IPS DF 6.9 (cell line): ENCODE measurements at regions not wholly inside any gene's neighbourhood (a gene's known extent, or its start where the extent isn't known, plus 50 kb on each side); places are given as distances from the start of the nearest gene placed in this dataset.

ENCODE experiments used
- DNase-seq: peaks from one replicate; pipeline ENCODE4 v3.0.0-alpha.2; 2013; ENCODE audit warnings: low read depth, low spot score
- H3K27ac ChIP-seq: one replicate; pipeline ENCODE4 v1.5.1; 2013; ENCODE audit warnings: low read length, control low read depth
- H3K27me3 ChIP-seq: 2 replicates; pipeline ENCODE4 v1.6.1; 2013; ENCODE audit warnings: mild to moderate bottlenecking, low read length; ENCODE audit not compliant: control insufficient read depth, insufficient read depth
- H3K36me3 ChIP-seq: 2 replicates; pipeline ENCODE4 v1.6.1; 2013; ENCODE audit warnings: low read length; ENCODE audit not compliant: control insufficient read depth, insufficient read depth
- H3K4me1 ChIP-seq: 2 replicates; pipeline ENCODE4 v1.6.1; 2013; ENCODE audit warnings: low read length; ENCODE audit not compliant: control insufficient read depth, insufficient read depth
- H3K4me3 ChIP-seq: 2 replicates; pipeline ENCODE4 v1.5.1; 2013; ENCODE audit warnings: mild to moderate bottlenecking, low read length
- H3K9me3 ChIP-seq: 2 replicates; pipeline ENCODE4 v1.6.1; 2013; ENCODE audit warnings: low read length, inconsistent platforms; ENCODE audit not compliant: control insufficient read depth, insufficient read depth
- WGBS: extraction: QIAGEN DNeasy Blood & Tissue Kit; methylation state at CpG from one replicate; pipeline ENCODE4 v1.1.7; 2013; ENCODE audit warnings: mixed read lengths, missing lambda C conversion rate; ENCODE audit not compliant: insufficient read length, insufficient coverage; 5-methylcytosine and 5-hydroxymethylcytosine counted together

DNA sequence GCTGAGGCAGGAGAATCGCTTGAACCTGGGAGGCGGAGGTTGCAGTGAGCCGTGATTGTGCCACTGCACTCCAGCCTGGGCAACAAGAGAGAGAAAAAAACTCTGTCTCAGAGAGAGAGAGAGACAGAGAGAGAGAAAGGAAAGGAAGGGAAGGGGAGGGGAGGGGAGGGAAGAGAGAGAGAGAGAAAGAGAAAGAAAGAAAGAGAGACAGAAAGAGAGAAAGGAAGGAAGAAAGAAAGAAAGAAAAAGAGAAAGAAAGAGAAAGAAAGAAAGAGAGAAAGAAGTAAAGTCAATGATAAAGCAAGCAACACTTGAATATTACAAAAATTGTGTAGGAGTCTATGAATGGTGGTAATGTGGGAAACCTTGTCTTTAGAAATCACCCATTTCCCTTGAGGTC lies 133.6 kb upstream of the MSX2 start:
- no peak overlapping the region for H3K4me3 ChIP-seq
- no peak for DNase-seq
- no peak overlapping the region for H3K27ac ChIP-seq
- no peaks in the 10 kb centered on the region for H3K4me1 ChIP-seq
- H3K36me3 ChIP-seq, result no peaks in the 10 kb centered on the region
- H3K9me3 ChIP-seq, result no peaks in the 10 kb centered on the region
- H3K27me3 ChIP-seq, result no peaks in the 10 kb centered on the region
- WGBS, result no CpG with 5 or more reads among the region's 3 CpGs

DNA sequence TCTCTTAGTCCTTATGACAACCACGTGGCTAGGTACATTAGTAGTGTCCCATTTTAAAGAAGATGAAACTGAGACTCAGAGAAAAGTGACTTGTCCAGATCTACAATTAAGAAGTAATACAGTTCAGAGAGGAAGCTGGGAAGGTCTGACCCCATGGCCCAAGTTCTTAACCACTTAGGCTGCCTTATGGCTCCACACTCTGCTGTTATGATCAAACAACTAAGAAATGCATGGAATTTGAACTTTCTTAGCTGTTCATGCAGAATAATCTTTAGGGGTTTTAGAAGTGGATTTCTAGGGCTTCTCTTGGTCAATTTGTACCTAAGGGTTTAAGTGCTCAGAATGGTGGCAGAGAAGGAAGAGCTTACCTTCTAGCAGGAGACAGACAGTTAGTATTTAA lies 128.0 kb upstream of the MSX2 start:
- Histone ChIP-seq H3K36me3 (no peaks in the 10 kb centered on the region), H3K4me1 (no peaks in the 10 kb centered on the region), H3K27ac (no peak overlapping the region), H3K27me3 (no peaks in the 10 kb centered on the region), H3K9me3 (no peaks in the 10 kb centered on the region), H3K4me3 (no peak overlapping the region)
- WGBS, result no CpG with 5 or more reads among the region's 1 CpG
- DNase-seq, result no peak

DNA sequence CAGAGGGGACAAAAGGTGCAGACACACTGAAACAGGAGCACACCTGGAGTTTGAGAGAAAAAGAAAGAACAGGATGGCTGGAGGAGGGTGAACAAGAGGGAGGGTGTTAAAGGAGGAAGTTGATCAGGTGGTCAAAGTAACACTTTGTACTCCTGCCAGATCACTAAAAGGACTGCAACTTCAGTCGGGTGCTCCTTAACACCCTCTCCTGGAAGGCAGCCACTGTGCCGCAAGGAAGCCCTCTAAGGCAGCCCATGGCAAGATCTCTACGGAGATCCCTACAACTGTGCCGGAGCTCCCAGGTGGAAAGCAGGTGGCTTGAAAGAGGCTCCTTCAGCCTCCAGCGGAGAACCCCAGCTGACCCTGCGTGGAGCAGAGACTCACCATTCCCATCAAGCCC lies 124.4 kb upstream of the MSX2 start:
- no CpG with 5 or more reads among the region's 6 CpGs for WGBS
- H3K4me1 ChIP-seq, result peaks cover 1% of the 10 kb centered on the region; the same call in 1 of the 2 replicates
- no peaks in the 10 kb centered on the region for H3K36me3 ChIP-seq
- no peaks in the 10 kb centered on the region for H3K9me3 ChIP-seq
- no peak overlapping the region for H3K27ac ChIP-seq
- no peaks in the 10 kb centered on the region for H3K27me3 ChIP-seq
- no peak overlapping the region for H3K4me3 ChIP-seq
- peak; percentile 29 for DNase-seq

DNA sequence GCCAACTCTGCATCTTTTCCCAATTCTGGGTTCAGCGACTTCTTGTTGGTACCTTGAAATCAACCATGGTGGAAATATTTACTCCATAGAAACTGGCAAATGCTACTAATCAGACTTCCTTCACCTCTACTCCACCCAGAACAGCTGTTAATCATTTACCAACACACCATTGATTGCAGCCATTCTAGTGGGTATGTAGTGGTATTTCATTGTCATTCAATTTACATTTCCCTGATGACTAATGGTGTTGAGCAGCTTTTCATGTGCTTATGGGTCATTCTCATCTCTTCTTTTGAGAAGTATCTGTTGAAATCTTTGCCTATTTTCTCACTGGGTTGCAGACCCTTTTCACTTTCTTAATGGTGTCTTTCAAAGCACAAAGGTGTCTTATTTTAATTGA lies 122.4 kb upstream of the MSX2 start:
- H3K36me3 ChIP-seq, result no peaks in the 10 kb centered on the region
- no peaks in the 10 kb centered on the region for H3K27me3 ChIP-seq
- DNase-seq, result no peak
- no peak overlapping the region for H3K4me3 ChIP-seq
- no peak overlapping the region for H3K27ac ChIP-seq
- peaks cover 1% of the 10 kb centered on the region; the same call in 1 of the 2 replicates for H3K4me1 ChIP-seq
- WGBS, result no CpG with 5 or more reads among the region's 1 CpG
- no peaks in the 10 kb centered on the region for H3K9me3 ChIP-seq

DNA sequence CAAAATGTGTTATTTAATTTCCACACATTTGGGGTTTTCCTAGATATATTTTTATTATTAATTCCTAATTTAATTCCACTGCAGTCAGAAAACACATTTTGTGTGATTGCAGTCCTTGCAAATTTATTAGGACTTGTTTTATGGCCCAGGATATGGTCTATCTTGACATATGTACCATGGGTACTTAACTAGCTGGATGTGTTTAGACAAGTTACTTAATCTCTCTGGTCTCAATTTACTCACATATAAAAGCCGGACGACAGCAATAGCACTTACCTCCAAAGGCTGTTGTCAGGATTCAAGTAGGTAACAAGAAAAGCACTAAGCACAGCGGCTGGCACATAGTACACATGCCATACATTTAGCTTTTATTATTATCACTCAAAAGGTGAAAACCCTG lies 118.2 kb upstream of the MSX2 start:
- no peak for DNase-seq
- no peaks in the 10 kb centered on the region; the same call in 1 of the 2 replicates for H3K36me3 ChIP-seq
- H3K9me3 ChIP-seq, result no peaks in the 10 kb centered on the region
- H3K4me1 ChIP-seq, result peaks cover 1% of the 10 kb centered on the region; the same call in 1 of the 2 replicates
- WGBS, result no CpG with 5 or more reads among the region's 3 CpGs
- no peak overlapping the region for H3K27ac ChIP-seq
- H3K4me3 ChIP-seq, result no peak overlapping the region
- no peaks in the 10 kb centered on the region for H3K27me3 ChIP-seq

DNA sequence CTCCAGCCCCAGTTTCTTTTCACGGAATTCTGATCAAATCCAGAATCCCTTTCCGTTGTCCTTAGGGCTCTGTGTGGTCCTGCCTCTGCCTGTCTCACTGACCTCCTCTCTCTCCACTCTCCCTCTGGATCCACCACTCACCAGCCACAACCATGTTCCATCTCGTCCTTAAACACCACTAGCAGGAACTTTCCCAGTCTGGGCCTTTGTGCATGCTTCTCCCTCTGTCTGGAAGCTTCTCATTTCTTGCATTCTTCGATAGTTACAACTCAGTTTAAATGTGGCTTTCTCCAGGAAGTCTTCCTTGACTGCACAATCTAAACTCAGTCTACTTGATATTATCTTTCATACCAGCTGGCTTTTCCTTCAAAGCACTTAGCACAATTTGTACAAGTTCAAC lies 117.7 kb upstream of the MSX2 start:
- Histone ChIP-seq H3K4me1 (peaks cover 1% of the 10 kb centered on the region; the same call in 1 of the 2 replicates), H3K36me3 (no peaks in the 10 kb centered on the region; the same call in 1 of the 2 replicates), H3K4me3 (no peak overlapping the region), H3K27me3 (no peaks in the 10 kb centered on the region), H3K27ac (no peak overlapping the region), H3K9me3 (no peaks in the 10 kb centered on the region)
- no CpG with 5 or more reads among the region's 4 CpGs for whole genome bisulfite sequencing
- no peak for DNase-seq

DNA sequence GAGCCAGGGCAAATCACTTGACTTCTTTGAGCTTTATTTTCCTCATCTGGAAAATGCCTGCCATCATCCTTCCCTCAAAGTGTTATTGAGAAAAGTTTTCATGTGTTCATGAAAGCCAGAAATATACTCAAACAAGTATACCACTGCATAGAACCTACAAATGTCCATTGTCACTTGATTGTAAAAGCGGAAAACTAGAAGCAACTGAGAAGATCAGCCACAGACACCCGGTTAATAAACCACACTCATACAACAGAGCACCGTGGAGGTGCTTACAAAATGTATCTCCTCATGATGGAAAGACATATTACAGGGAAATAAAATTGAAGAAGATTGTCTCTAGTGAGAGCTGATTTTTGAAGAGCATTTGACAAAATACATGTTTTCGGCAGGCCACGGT lies 117.2 kb upstream of the MSX2 start:
- WGBS, result no CpG with 5 or more reads among the region's 5 CpGs
- H3K27me3 ChIP-seq, result no peaks in the 10 kb centered on the region
- no peak for DNase-seq
- no peak overlapping the region for H3K27ac ChIP-seq
- no peaks in the 10 kb centered on the region for H3K4me1 ChIP-seq
- H3K36me3 ChIP-seq, result no peaks in the 10 kb centered on the region; the same call in 1 of the 2 replicates
- H3K4me3 ChIP-seq, result no peak overlapping the region
- no peaks in the 10 kb centered on the region for H3K9me3 ChIP-seq

DNA sequence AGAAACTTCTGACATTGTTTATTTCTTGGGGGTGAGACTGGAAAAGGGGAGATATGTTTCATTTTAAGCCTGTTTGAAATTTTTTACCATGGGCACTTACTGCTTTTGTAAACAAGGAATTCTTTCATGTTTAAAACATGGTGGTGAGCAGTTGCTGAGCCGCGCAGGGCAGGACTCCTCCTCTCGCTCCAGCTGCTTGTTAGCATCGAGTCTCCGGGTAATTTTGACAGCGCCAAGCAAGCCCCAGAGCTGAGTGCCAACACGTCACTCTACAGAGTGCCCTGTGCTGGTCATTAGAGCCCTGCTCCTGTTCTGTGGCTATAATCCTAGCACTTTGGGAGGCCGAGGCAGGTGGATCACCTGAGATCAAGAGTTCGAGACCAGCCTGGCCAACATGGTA lies 116.5 kb upstream of the MSX2 start:
- no peaks in the 10 kb centered on the region for H3K9me3 ChIP-seq
- DNase-seq, result no peak
- no peaks in the 10 kb centered on the region for H3K4me1 ChIP-seq
- WGBS, result no CpG with 5 or more reads among the region's 9 CpGs
- no peak overlapping the region for H3K27ac ChIP-seq
- H3K4me3 ChIP-seq, result no peak overlapping the region
- no peaks in the 10 kb centered on the region; the same call in 1 of the 2 replicates for H3K36me3 ChIP-seq
- no peaks in the 10 kb centered on the region for H3K27me3 ChIP-seq

DNA sequence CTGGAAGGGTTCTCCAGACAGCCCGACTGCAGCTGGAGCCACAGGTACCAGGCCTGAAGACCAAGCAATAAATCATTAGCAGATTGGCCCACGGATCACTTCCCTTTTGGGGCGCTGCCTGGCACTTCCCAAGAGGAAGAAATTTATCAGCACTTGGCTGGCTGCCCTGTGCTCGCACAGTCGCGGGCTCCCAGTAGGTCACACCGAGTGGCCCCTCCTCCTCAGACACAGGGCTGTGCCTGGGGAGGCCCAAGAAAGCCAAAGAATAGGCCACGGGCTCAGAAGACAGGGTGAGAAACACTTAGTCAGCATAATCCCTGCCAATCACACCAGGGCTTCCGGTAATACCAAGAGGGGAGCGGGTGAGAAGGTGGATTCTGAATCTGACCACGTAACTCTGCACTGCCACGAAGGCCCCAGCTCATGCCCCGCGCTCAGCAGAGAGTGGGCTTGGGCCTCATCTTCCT lies 115.7 kb upstream of the MSX2 start:
- DNase-seq, result no peak
- H3K36me3 ChIP-seq, result no peaks in the 10 kb centered on the region; the same call in 1 of the 2 replicates
- H3K9me3 ChIP-seq, result no peaks in the 10 kb centered on the region
- no peaks in the 10 kb centered on the region for H3K4me1 ChIP-seq
- no peak overlapping the region for H3K27ac ChIP-seq
- H3K4me3 ChIP-seq, result no peak overlapping the region
- H3K27me3 ChIP-seq, result no peaks in the 10 kb centered on the region
- no CpG with 5 or more reads among the region's 14 CpGs for WGBS

DNA sequence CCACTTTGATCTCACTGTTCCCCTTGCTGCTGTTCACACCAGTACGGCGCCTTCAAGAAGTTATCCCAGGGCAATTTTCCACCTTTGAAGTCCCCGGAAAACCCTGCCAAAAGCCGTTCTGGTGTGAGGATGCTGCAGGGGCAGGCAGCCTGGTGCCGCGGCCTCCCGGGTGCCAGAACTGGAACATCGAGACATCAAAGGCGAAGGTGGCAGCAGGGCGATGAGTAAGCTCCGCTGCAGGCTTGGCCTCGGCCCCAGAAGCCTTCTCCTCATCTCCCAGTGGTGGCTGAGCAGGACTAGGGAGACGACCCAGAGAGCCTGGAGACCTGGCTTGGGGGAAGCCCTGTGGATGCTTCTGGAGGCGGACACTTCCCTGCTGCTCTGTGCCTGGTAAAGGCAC lies 115.3 kb upstream of the MSX2 start:
- H3K27ac ChIP-seq, result no peak overlapping the region
- no CpG with 5 or more reads among the region's 14 CpGs for whole genome bisulfite sequencing
- H3K27me3 ChIP-seq, result no peaks in the 10 kb centered on the region
- H3K4me1 ChIP-seq, result no peaks in the 10 kb centered on the region
- H3K9me3 ChIP-seq, result no peaks in the 10 kb centered on the region
- no peaks in the 10 kb centered on the region; the same call in 1 of the 2 replicates for H3K36me3 ChIP-seq
- no peak for DNase-seq
- no peak overlapping the region for H3K4me3 ChIP-seq

DNA sequence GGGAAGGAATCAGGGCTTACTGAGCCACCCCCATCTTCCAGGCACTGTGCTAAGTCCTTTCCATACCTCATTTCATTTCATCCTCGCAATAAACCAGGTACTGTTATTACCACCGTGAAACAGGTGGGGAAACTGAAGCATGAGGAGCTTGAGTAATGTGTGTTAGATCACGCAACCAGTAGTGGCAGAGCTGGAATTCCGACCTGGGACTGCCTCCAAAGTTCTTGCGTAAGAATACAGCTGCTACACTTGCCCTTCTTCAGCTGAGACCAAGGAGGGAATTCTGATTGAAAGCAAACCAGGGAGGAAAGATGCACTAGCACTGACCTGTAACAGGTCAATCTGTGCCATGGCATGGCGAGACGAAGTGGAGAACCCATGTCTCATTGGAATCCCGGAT lies 113.4 kb upstream of the MSX2 start:
- H3K4me3 ChIP-seq, result no peak overlapping the region
- WGBS, result no CpG with 5 or more reads among the region's 8 CpGs
- H3K4me1 ChIP-seq, result no peaks in the 10 kb centered on the region
- DNase-seq, result no peak
- no peaks in the 10 kb centered on the region for H3K27me3 ChIP-seq
- H3K9me3 ChIP-seq, result no peaks in the 10 kb centered on the region
- no peak overlapping the region for H3K27ac ChIP-seq
- no peaks in the 10 kb centered on the region; the same call in 1 of the 2 replicates for H3K36me3 ChIP-seq
